ENCODE measurements at regions not wholly inside any gene's neighbourhood (a gene's known extent, or its start where the extent isn't known, plus 50 kb on each side); places are given as distances from the start of the nearest gene placed in this dataset.

DNA sequence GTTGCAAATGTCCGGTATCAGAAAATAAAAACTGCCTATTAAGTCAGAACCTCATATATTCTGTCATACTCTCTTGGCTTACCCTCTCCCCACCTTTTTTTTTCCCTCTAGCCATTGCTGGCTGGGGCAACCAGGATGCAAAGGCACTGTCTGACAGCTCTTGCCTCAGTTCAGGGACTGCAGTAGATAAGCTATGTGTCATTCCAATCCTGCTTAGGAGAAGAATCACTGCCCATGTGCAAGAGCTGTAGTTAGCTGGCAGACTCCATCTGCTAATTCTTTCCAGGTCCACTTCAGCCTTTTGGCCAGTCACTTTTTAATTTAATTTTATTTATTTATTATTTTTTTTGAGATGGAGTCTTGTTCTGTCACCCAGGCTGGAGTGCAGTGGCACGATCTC is 895.6 kb upstream of the SLC10A2 start:
- no peaks in the 10 kb centered on the region for H3K4me1 ChIP-seq (ENCODE audit: control insufficient read depth in 2 of 2, insufficient read depth in 1 of 2, low read depth in 1 of 2, low read length in 2 of 2)
- H4K8ac ChIP-seq (ENCODE audit: low read depth, low read length), result no peak overlapping the region
- no peaks in the 10 kb centered on the region for H3K9me3 ChIP-seq (replicated peaks in 1 of 2; ENCODE audit: control insufficient read depth in 2 of 2, insufficient read depth in 1 of 2, low read depth in 1 of 2, low read length in 2 of 2)
- no peak overlapping the region for H3K9ac ChIP-seq (ENCODE audit: low read depth, low read length, poor library complexity)
- H2BK120ac ChIP-seq (ENCODE audit: low read depth, low read length), result no peak overlapping the region
- H2BK12ac ChIP-seq (ENCODE audit: low read length), result no peak overlapping the region
- H3K4me3 ChIP-seq (ENCODE audit: low read length in 2 of 2), result no peak overlapping the region
- no peaks in the 10 kb centered on the region for H3K27me3 ChIP-seq (ENCODE audit: control insufficient read depth in 3 of 3, insufficient read depth in 3 of 3, low read depth in 1 of 3, low read length in 3 of 3)
- H3K14ac ChIP-seq (ENCODE audit: low read length), result no peak overlapping the region
- H3K23ac ChIP-seq (ENCODE audit: low read depth, low read length, poor library complexity), result no peak overlapping the region
- no peak overlapping the region for H2BK15ac ChIP-seq (ENCODE audit: low read length)
- H2BK5ac ChIP-seq (ENCODE audit: low read length), result no peak overlapping the region
- H3K79me1 ChIP-seq (ENCODE audit: low read depth, low read length), result no peaks in the 10 kb centered on the region
- no peak overlapping the region for H2AK5ac ChIP-seq (ENCODE audit: low read depth, low read length)
- H3K4ac ChIP-seq (ENCODE audit: low read length), result no peak overlapping the region
- H3K27ac ChIP-seq (replicated peaks; ENCODE audit: low read length), result no peak overlapping the region
- no peak overlapping the region for H3K18ac ChIP-seq (ENCODE audit: low read length)
- no peak overlapping the region for H4K91ac ChIP-seq (ENCODE audit: low read depth, low read length, poor library complexity)
- no CpG with 5 or more reads among the region's 2 CpGs for WGBS, 2 donors (ENCODE audit: extremely low coverage in 2 of 2, insufficient read length in 2 of 2, insufficient replicate concordance in 1 of 2)
- no peak overlapping the region for H3K4me2 ChIP-seq (ENCODE audit: insufficient read depth, low read length, poor library complexity, severe bottlenecking)
- no peak for DNase-seq (ENCODE audit: low spot score)
- H2AFZ ChIP-seq (ENCODE audit: low read length), result no peak overlapping the region
- H3K36me3 ChIP-seq (replicated peaks in 1 of 2; ENCODE audit: control insufficient read depth in 2 of 2, insufficient read depth in 2 of 2, low read length in 2 of 2), result no peaks in the 10 kb centered on the region

DNA sequence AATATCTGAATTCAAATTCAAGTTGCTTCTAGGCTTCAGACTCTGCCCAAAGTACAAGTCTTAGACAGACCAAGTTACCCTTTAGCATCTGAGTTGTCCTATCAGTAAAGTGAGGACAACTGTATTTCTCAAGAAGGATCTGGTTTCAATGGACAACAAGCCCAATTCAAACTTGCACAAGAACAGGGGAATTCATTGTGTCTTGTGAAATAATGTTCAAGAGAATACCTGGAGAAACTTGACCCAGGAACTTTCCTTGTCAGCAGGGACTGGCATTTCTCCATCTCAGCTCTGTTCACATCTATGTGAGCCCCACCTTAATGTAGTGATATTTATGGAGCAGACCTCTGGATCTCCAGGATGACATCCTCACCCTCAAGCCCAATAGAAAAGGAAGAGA is 894.9 kb upstream of the SLC10A2 start:
- no peak overlapping the region for H2BK120ac ChIP-seq (ENCODE audit: low read depth, low read length)
- no peak overlapping the region for H3K4me2 ChIP-seq (ENCODE audit: insufficient read depth, low read length, poor library complexity, severe bottlenecking)
- H3K9ac ChIP-seq (ENCODE audit: low read depth, low read length, poor library complexity), result no peak overlapping the region
- no peak overlapping the region for H4K8ac ChIP-seq (ENCODE audit: low read depth, low read length)
- H2AK5ac ChIP-seq (ENCODE audit: low read depth, low read length), result no peak overlapping the region
- no peak overlapping the region for H2BK12ac ChIP-seq (ENCODE audit: low read length)
- H3K27ac ChIP-seq (replicated peaks; ENCODE audit: low read length), result no peak overlapping the region
- no peak overlapping the region for H3K4ac ChIP-seq (ENCODE audit: low read length)
- H3K79me1 ChIP-seq (ENCODE audit: low read depth, low read length), result no peaks in the 10 kb centered on the region
- no peak overlapping the region for H2AFZ ChIP-seq (ENCODE audit: low read length)
- H3K36me3 ChIP-seq (replicated peaks in 1 of 2; ENCODE audit: control insufficient read depth in 2 of 2, insufficient read depth in 2 of 2, low read length in 2 of 2), result no peaks in the 10 kb centered on the region
- H4K91ac ChIP-seq (ENCODE audit: low read depth, low read length, poor library complexity), result no peak overlapping the region
- H2BK5ac ChIP-seq (ENCODE audit: low read length), result no peak overlapping the region
- H3K23ac ChIP-seq (ENCODE audit: low read depth, low read length, poor library complexity), result no peak overlapping the region
- no peaks in the 10 kb centered on the region for H3K4me1 ChIP-seq (ENCODE audit: control insufficient read depth in 2 of 2, insufficient read depth in 1 of 2, low read depth in 1 of 2, low read length in 2 of 2)
- no peak overlapping the region for H2BK15ac ChIP-seq (ENCODE audit: low read length)
- H3K14ac ChIP-seq (ENCODE audit: low read length), result no peak overlapping the region
- no peak for DNase-seq (ENCODE audit: low spot score)
- H3K4me3 ChIP-seq (ENCODE audit: low read length in 2 of 2), result no peak overlapping the region
- no peaks in the 10 kb centered on the region for H3K27me3 ChIP-seq (ENCODE audit: control insufficient read depth in 3 of 3, insufficient read depth in 3 of 3, low read depth in 1 of 3, low read length in 3 of 3)
- H3K18ac ChIP-seq (ENCODE audit: low read length), result no peak overlapping the region
- no peaks in the 10 kb centered on the region for H3K9me3 ChIP-seq (replicated peaks in 1 of 2; ENCODE audit: control insufficient read depth in 2 of 2, insufficient read depth in 1 of 2, low read depth in 1 of 2, low read length in 2 of 2)

DNA sequence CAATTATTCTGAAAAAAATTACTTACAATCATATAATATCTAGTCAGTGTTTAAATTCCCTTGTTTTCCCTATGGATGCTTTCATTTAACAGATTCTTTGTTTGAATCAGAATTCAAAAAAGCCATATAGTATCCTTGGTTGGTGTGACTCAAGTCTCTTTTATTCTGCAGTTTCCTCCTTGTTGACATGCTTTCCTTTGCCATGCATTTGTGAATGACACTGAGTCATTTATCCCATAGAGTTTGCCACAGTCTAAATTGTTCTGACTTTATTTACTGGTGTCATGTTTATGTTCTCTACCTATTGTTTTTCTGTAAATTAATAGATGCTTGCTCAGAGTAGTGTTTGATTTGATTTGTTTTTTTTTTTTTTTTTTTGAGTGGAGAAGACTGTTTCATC is 893.8 kb upstream of the SLC10A2 start:
- Histone ChIP-seq H3K27ac (replicated peaks; ENCODE audit: low read length) (no peak overlapping the region), H3K79me1 (ENCODE audit: low read depth, low read length) (no peaks in the 10 kb centered on the region), H2BK5ac (ENCODE audit: low read length) (no peak overlapping the region), H4K91ac (ENCODE audit: low read depth, low read length, poor library complexity) (no peak overlapping the region), H3K4me2 (ENCODE audit: insufficient read depth, low read length, poor library complexity, severe bottlenecking) (no peak overlapping the region), H3K9me3 (replicated peaks in 1 of 2; ENCODE audit: control insufficient read depth in 2 of 2, insufficient read depth in 1 of 2, low read depth in 1 of 2, low read length in 2 of 2) (no peaks in the 10 kb centered on the region), H2AFZ (ENCODE audit: low read length) (no peak overlapping the region), H2BK15ac (ENCODE audit: low read length) (no peak overlapping the region), H2BK120ac (ENCODE audit: low read depth, low read length) (no peak overlapping the region), H2BK12ac (ENCODE audit: low read length) (no peak overlapping the region), H3K27me3 (ENCODE audit: control insufficient read depth in 3 of 3, insufficient read depth in 3 of 3, low read depth in 1 of 3, low read length in 3 of 3) (no peaks in the 10 kb centered on the region), H3K36me3 (replicated peaks in 1 of 2; ENCODE audit: control insufficient read depth in 2 of 2, insufficient read depth in 2 of 2, low read length in 2 of 2) (no peaks in the 10 kb centered on the region), H3K23ac (ENCODE audit: low read depth, low read length, poor library complexity) (no peak overlapping the region), H3K4ac (ENCODE audit: low read length) (no peak overlapping the region), H3K4me1 (ENCODE audit: control insufficient read depth in 2 of 2, insufficient read depth in 1 of 2, low read depth in 1 of 2, low read length in 2 of 2) (no peaks in the 10 kb centered on the region), H4K8ac (ENCODE audit: low read depth, low read length) (no peak overlapping the region), H3K18ac (ENCODE audit: low read length) (no peak overlapping the region), H3K9ac (ENCODE audit: low read depth, low read length, poor library complexity) (no peak overlapping the region), H2AK5ac (ENCODE audit: low read depth, low read length) (no peak overlapping the region), H3K4me3 (ENCODE audit: low read length in 2 of 2) (no peak overlapping the region), H3K14ac (ENCODE audit: low read length) (no peak overlapping the region)
- DNase-seq (ENCODE audit: low spot score), result no peak

DNA sequence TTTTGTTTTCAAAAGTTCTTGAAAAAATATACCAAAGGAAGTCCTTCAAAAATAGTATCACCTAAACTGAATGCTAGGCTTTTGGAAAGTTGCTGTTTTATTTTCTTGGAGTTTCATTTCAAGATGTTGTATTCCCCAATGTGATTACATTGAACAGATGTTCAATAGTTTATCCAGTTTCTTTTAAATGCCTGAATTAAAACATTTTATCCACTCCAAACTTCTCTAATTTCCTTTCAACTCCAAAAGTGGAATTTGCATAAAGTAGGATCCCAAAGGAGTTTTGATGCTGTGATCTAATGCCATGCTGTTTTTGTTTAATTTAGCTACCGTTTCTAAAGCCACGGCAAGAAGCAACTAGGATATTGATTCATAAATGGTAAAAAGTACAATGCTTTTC is 892.5 kb upstream of the SLC10A2 start:
- no peak overlapping the region for H3K27ac ChIP-seq (replicated peaks; ENCODE audit: low read length)
- H3K27me3 ChIP-seq (ENCODE audit: control insufficient read depth in 3 of 3, insufficient read depth in 3 of 3, low read depth in 1 of 3, low read length in 3 of 3), result no peaks in the 10 kb centered on the region
- H3K14ac ChIP-seq (ENCODE audit: low read length), result no peak overlapping the region
- H3K36me3 ChIP-seq (replicated peaks in 1 of 2; ENCODE audit: control insufficient read depth in 2 of 2, insufficient read depth in 2 of 2, low read length in 2 of 2), result no peaks in the 10 kb centered on the region
- no peak overlapping the region for H2BK15ac ChIP-seq (ENCODE audit: low read length)
- no peak overlapping the region for H3K4ac ChIP-seq (ENCODE audit: low read length)
- H2BK12ac ChIP-seq (ENCODE audit: low read length), result no peak overlapping the region
- no peak overlapping the region for H3K18ac ChIP-seq (ENCODE audit: low read length)
- H4K91ac ChIP-seq (ENCODE audit: low read depth, low read length, poor library complexity), result no peak overlapping the region
- no peak overlapping the region for H3K9ac ChIP-seq (ENCODE audit: low read depth, low read length, poor library complexity)
- no peak overlapping the region for H3K4me3 ChIP-seq (ENCODE audit: low read length in 2 of 2)
- H4K8ac ChIP-seq (ENCODE audit: low read depth, low read length), result no peak overlapping the region
- no peak overlapping the region for H3K23ac ChIP-seq (ENCODE audit: low read depth, low read length, poor library complexity)
- DNase-seq (ENCODE audit: low spot score), result no peak
- no peaks in the 10 kb centered on the region for H3K9me3 ChIP-seq (replicated peaks in 1 of 2; ENCODE audit: control insufficient read depth in 2 of 2, insufficient read depth in 1 of 2, low read depth in 1 of 2, low read length in 2 of 2)
- H3K4me1 ChIP-seq (ENCODE audit: control insufficient read depth in 2 of 2, insufficient read depth in 1 of 2, low read depth in 1 of 2, low read length in 2 of 2), result peaks cover 0 to 1% of the 10 kb centered on the region in 2 donors
- no peak overlapping the region for H3K4me2 ChIP-seq (ENCODE audit: insufficient read depth, low read length, poor library complexity, severe bottlenecking)
- H2BK120ac ChIP-seq (ENCODE audit: low read depth, low read length), result no peak overlapping the region
- no CpG with 5 or more reads among the region's 2 CpGs for WGBS, 2 donors (ENCODE audit: extremely low coverage in 2 of 2, insufficient read length in 2 of 2, insufficient replicate concordance in 1 of 2)
- H3K79me1 ChIP-seq (ENCODE audit: low read depth, low read length), result no peaks in the 10 kb centered on the region
- H2AFZ ChIP-seq (ENCODE audit: low read length), result no peak overlapping the region
- H2BK5ac ChIP-seq (ENCODE audit: low read length), result no peak overlapping the region
- no peak overlapping the region for H2AK5ac ChIP-seq (ENCODE audit: low read depth, low read length)

Data from neuronal stem cell (in vitro differentiated cells).